ENCODE measurements at regions not wholly inside any gene's neighbourhood (a gene's known extent, or its start where the extent isn't known, plus 50 kb on each side); places are given as distances from the start of the nearest gene placed in this dataset.

GRCh38 chr13:109910194-109910593 lies 123.8 kb upstream of the IRS2 start:
- no peaks in the 10 kb centered on the region for H3K4me1 ChIP-seq (ENCODE audit: low read depth)
- H3K27me3 ChIP-seq, result no peaks in the 10 kb centered on the region
- H3K36me3 ChIP-seq, result no peaks in the 10 kb centered on the region
- no peak overlapping the region for H3K27ac ChIP-seq
- DNase-seq (ENCODE audit: low read depth in 1 of 2, low spot score in 1 of 2), result peak in 1 of 2 donors; percentile 45
- no peak overlapping the region for H3K4me3 ChIP-seq
- H3K9me3 ChIP-seq (ENCODE audit: low read depth), result no peaks in the 10 kb centered on the region
- TF ChIP-seq, protein P1, sequence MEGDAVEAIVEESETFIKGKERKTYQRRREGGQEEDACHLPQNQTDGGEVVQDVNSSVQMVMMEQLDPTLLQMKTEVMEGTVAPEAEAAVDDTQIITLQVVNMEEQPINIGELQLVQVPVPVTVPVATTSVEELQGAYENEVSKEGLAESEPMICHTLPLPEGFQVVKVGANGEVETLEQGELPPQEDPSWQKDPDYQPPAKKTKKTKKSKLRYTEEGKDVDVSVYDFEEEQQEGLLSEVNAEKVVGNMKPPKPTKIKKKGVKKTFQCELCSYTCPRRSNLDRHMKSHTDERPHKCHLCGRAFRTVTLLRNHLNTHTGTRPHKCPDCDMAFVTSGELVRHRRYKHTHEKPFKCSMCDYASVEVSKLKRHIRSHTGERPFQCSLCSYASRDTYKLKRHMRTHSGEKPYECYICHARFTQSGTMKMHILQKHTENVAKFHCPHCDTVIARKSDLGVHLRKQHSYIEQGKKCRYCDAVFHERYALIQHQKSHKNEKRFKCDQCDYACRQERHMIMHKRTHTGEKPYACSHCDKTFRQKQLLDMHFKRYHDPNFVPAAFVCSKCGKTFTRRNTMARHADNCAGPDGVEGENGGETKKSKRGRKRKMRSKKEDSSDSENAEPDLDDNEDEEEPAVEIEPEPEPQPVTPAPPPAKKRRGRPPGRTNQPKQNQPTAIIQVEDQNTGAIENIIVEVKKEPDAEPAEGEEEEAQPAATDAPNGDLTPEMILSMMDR (IDR thresholded peaks at IDR 0.05; ENCODE audit: low read depth, low read length), result no peak

- Histone ChIP-seq H3K4me3 (no peak overlapping the region), H3K27ac (no peak overlapping the region), H3K9me3 (ENCODE audit: low read depth) (no peaks in the 10 kb centered on the region), H3K4me1 (ENCODE audit: low read depth) (no peaks in the 10 kb centered on the region), H3K36me3 (no peaks in the 10 kb centered on the region), H3K27me3 (no peaks in the 10 kb centered on the region)
- TF ChIP-seq, protein P1 (IDR thresholded peaks at IDR 0.05; ENCODE audit: low read depth, low read length), result no peak
- no peak for DNase-seq (ENCODE audit: low read depth in 1 of 2, low spot score in 1 of 2)
Measured at GRCh38 chr13:109906976-109907375, 120.6 kb upstream of the IRS2 start.

- DNase-seq (ENCODE audit: low read depth in 1 of 2, low spot score in 1 of 2), result no peak
- H3K36me3 ChIP-seq, result no peaks in the 10 kb centered on the region
- H3K9me3 ChIP-seq (ENCODE audit: low read depth), result no peaks in the 10 kb centered on the region
- H3K4me1 ChIP-seq (ENCODE audit: low read depth), result no peaks in the 10 kb centered on the region
- H3K4me3 ChIP-seq, result no peak overlapping the region
- H3K27me3 ChIP-seq, result no peaks in the 10 kb centered on the region
- TF ChIP-seq, protein P1 (IDR thresholded peaks at IDR 0.05; ENCODE audit: low read depth, low read length), result no peak
- no peak overlapping the region for H3K27ac ChIP-seq
Measured at GRCh38 chr13:109904218-109904617, 117.8 kb upstream of the IRS2 start.

- Histone ChIP-seq H3K9me3 (ENCODE audit: low read depth) (no peaks in the 10 kb centered on the region), H3K4me3 (no peak overlapping the region)
Measured at GRCh38 chr13:109900741-109901140, 114.4 kb upstream of the IRS2 start.

GRCh38 chr13:109900320-109900719 lies 113.9 kb upstream of the IRS2 start:
- no peaks in the 10 kb centered on the region for H3K4me1 ChIP-seq (ENCODE audit: low read depth)
- H3K27ac ChIP-seq, result no peak overlapping the region
- no peaks in the 10 kb centered on the region for H3K36me3 ChIP-seq
- H3K4me3 ChIP-seq, result no peak overlapping the region
- TF ChIP-seq, protein P1 (IDR thresholded peaks at IDR 0.05; ENCODE audit: low read depth, low read length), result no peak
- DNase-seq (ENCODE audit: low read depth in 1 of 2, low spot score in 1 of 2), result peak in 1 of 2 donors; percentile 24
- no peaks in the 10 kb centered on the region for H3K27me3 ChIP-seq
- no peaks in the 10 kb centered on the region for H3K9me3 ChIP-seq (ENCODE audit: low read depth)

More at GRCh38 chr13:109900741-109901140, 114.4 kb upstream of the IRS2 start:
- H3K4me1 ChIP-seq (ENCODE audit: low read depth), result no peaks in the 10 kb centered on the region
- no peaks in the 10 kb centered on the region for H3K36me3 ChIP-seq
- H3K27ac ChIP-seq, result no peak overlapping the region
- H3K27me3 ChIP-seq, result no peaks in the 10 kb centered on the region
- no peak for DNase-seq (ENCODE audit: low read depth in 1 of 2, low spot score in 1 of 2)
- TF ChIP-seq, protein P1 (IDR thresholded peaks at IDR 0.05; ENCODE audit: low read depth, low read length), result no peak

- no peaks in the 10 kb centered on the region for H3K4me1 ChIP-seq (ENCODE audit: low read depth)
- no peak overlapping the region for H3K27ac ChIP-seq
- no peak for DNase-seq (ENCODE audit: low read depth in 1 of 2, low spot score in 1 of 2)
- no peaks in the 10 kb centered on the region for H3K36me3 ChIP-seq
- no peaks in the 10 kb centered on the region for H3K9me3 ChIP-seq (ENCODE audit: low read depth)
- H3K4me3 ChIP-seq, result no peak overlapping the region
- TF ChIP-seq, protein P1 (IDR thresholded peaks at IDR 0.05; ENCODE audit: low read depth, low read length), result no peak
- no peaks in the 10 kb centered on the region for H3K27me3 ChIP-seq
Measured at GRCh38 chr13:109899748-109900147, 113.4 kb upstream of the IRS2 start.

All from cardiac muscle cell (in vitro differentiated cells and primary cell).